Thyroid gland (tissue), 4 donors: ENCODE measurements at regions not wholly inside any gene's neighbourhood (a gene's known extent, or its start where the extent isn't known, plus 50 kb on each side); places are given as distances from the start of the nearest gene placed in this dataset.

Experiments used
- DNase-seq, 2 donors: peaks; one replicate each; pipeline ENCODE4 v3.0.0-alpha.2; 2019
- H3K27ac ChIP-seq, 3 donors: fragments of 200-600 bp; sonication (generic); 1 replicate in 2 of 3; 2 replicates in 1 of 3; pipeline ENCODE4 v1.5.1; 2016 to 2019; ENCODE audit warnings: mild to moderate bottlenecking in 1 of 3, moderate library complexity in 1 of 3
- H3K27me3 ChIP-seq: fragments of 200-600 bp; sonication (generic); one replicate; pipeline ENCODE4 v1.5.1; 2019
- H3K36me3 ChIP-seq, 2 donors: fragments of 200-600 bp; sonication (generic); one replicate each; pipeline ENCODE4 v1.5.1; 2016 to 2019
- H3K4me1 ChIP-seq, 2 donors: fragments of 200-600 bp; sonication (generic); one replicate each; pipeline ENCODE4 v1.5.1; 2017 to 2019
- H3K4me3 ChIP-seq, 3 donors: fragments of 200-600 bp; sonication (generic); replicated peaks in 1 of 3; 1 replicate in 2 of 3; 2 replicates in 1 of 3; pipeline ENCODE4 v1.5.1; 2016; ENCODE audit warnings: mild to moderate bottlenecking in 1 of 3
- H3K9me3 ChIP-seq: fragments of 200-600 bp; sonication (generic); one replicate; pipeline ENCODE4 v1.5.1; 2017
- CTCF ChIP-seq, 6 experiments: fragments of 200-600 bp in 3 of 6; fragments of 450-650 bp in 3 of 6; sonication (generic) in 3 of 6; IDR thresholded peaks; one replicate each; pipeline ENCODE4 v1.5.1; 2016 to 2019; ENCODE audit warnings: antibody characterized with exemption in 6 of 6, mild to moderate bottlenecking in 2 of 6, inconsistent platforms in 1 of 6, moderate library complexity in 1 of 6
- POLR2A ChIP-seq, 2 donors: fragments of 450-650 bp; IDR thresholded peaks; one replicate each; pipeline ENCODE4 v1.6.1; 2017; ENCODE audit warnings: antibody characterized with exemption in 2 of 2, mild to moderate bottlenecking in 2 of 2, moderate library complexity in 1 of 2
- WGBS, 2 donors: methylation state at CpG; one replicate each; pipeline ENCODE4 v1.1.5; 2017; 5-methylcytosine and 5-hydroxymethylcytosine counted together
- intact Hi-C: fragments of 100-400 bp; cut with DNase I; formaldehyde crosslinking; loops from one replicate; pipeline ENCODE4 v1.15.1; 2023

GRCh38 chr7:21064698-21065648 lies 278.3 kb upstream of the SP8 start:
- no peaks in the 10 kb centered on the region for H3K9me3 ChIP-seq
- H3K36me3 ChIP-seq: no peaks in the 10 kb centered on the region
- H3K4me1 ChIP-seq: no peaks in the 10 kb centered on the region
- H3K27me3 ChIP-seq: no peaks in the 10 kb centered on the region
- no peak overlapping the region for H3K4me3 ChIP-seq
- TF ChIP-seq POLR2A (IDR thresholded peaks at IDR 0.05) (no peak), CTCF (IDR thresholded peaks at IDR 0.05) (no peak)
- 80 to 82% methylated on average over 6 of the region's 6 CpGs for WGBS, 2 donors
- no peak for DNase-seq
- H3K27ac ChIP-seq: no peak overlapping the region
- intact Hi-C loops: no loop called here

GRCh38 chr7:21066221-21066620 lies 279.5 kb upstream of the SP8 start:
- Histone ChIP-seq H3K4me1 (no peaks in the 10 kb centered on the region), H3K9me3 (no peaks in the 10 kb centered on the region), H3K27ac (no peak overlapping the region), H3K27me3 (no peaks in the 10 kb centered on the region), H3K4me3 (no peak overlapping the region), H3K36me3 (no peaks in the 10 kb centered on the region)
- 89 to 90% methylated on average over 4 of the region's 4 CpGs for WGBS, 2 donors
- no peak for TF ChIP-seq CTCF (IDR thresholded peaks at IDR 0.05)
- no peak for TF ChIP-seq POLR2A (IDR thresholded peaks at IDR 0.05)
- no peak for DNase-seq
- intact Hi-C loops: no loop called here

GRCh38 chr7:21067216-21067615 lies 280.5 kb upstream of the SP8 start:
- no peak for DNase-seq
- no peaks in the 10 kb centered on the region for H3K27me3 ChIP-seq
- H3K27ac ChIP-seq: no peak overlapping the region
- H3K9me3 ChIP-seq: no peaks in the 10 kb centered on the region
- H3K4me1 ChIP-seq: no peaks in the 10 kb centered on the region
- H3K4me3 ChIP-seq: no peak overlapping the region
- intact Hi-C loops: no loop called here
- H3K36me3 ChIP-seq: no peaks in the 10 kb centered on the region
- TF ChIP-seq POLR2A (IDR thresholded peaks at IDR 0.05) (no peak), CTCF (IDR thresholded peaks at IDR 0.05) (no peak)
- 84 to 90% methylated on average over 4 of the region's 4 CpGs for WGBS, 2 donors

GRCh38 chr7:21070571-21071090 lies 283.9 kb upstream of the SP8 start:
- Histone ChIP-seq H3K4me3 (no peak overlapping the region), H3K36me3 (no peaks in the 10 kb centered on the region), H3K27ac (no peak overlapping the region), H3K4me1 (no peaks in the 10 kb centered on the region), H3K27me3 (no peaks in the 10 kb centered on the region), H3K9me3 (no peaks in the 10 kb centered on the region)
- 88 to 93% methylated on average over 1 of the region's 1 CpG for WGBS, 2 donors
- no peak for TF ChIP-seq CTCF (IDR thresholded peaks at IDR 0.05)
- no peak for TF ChIP-seq POLR2A (IDR thresholded peaks at IDR 0.05)
- no peak for DNase-seq
- intact Hi-C loops: no loop called here
